KMS-11 (cell line): ENCODE measurements at regions not wholly inside any gene's neighbourhood (a gene's known extent, or its start where the extent isn't known, plus 50 kb on each side); places are given as distances from the start of the nearest gene placed in this dataset.
"Not testable (repeated sequence)": the region's sequence is repeated elsewhere in the genome, so short reads cannot be mapped to it uniquely, and the experiment has no call there.

Experiments used
- H2AFZ ChIP-seq: fragments of 200-600 bp; sonication (generic); 2 replicates; pipeline ENCODE4 v1.6.1; 2016; ENCODE audit warnings: antibody characterized with exemption, mixed run types, low read depth
- H3K27ac ChIP-seq: fragments of 200-600 bp; sonication (generic); 2 replicates; pipeline ENCODE4 v1.6.1; 2016; ENCODE audit warnings: mild to moderate bottlenecking, mixed run types
- H3K27me3 ChIP-seq: fragments of 200-600 bp; sonication (generic); 2 replicates; pipeline ENCODE4 v1.6.1; 2017; ENCODE audit warnings: mild to moderate bottlenecking, low read depth, mixed run types, moderate library complexity; ENCODE audit not compliant: insufficient read depth
- H3K36me3 ChIP-seq: fragments of 200-600 bp; sonication (generic); 2 replicates; pipeline ENCODE4 v1.6.1; 2017; ENCODE audit warnings: mild to moderate bottlenecking, mixed run types; ENCODE audit not compliant: insufficient read depth
- H3K4me1 ChIP-seq: fragments of 200-600 bp; sonication (generic); 2 replicates; pipeline ENCODE4 v1.6.1; 2016; ENCODE audit warnings: mild to moderate bottlenecking, low read depth, mixed run types; ENCODE audit not compliant: poor library complexity, severe bottlenecking
- H3K4me2 ChIP-seq: fragments of 200-600 bp; sonication (generic); 2 replicates; pipeline ENCODE4 v1.7.0; 2016; ENCODE audit warnings: mild to moderate bottlenecking, mixed run types
- H3K4me3 ChIP-seq: fragments of 200-600 bp; sonication (generic); IDR thresholded peaks from 2 replicates; pipeline ENCODE4 v1.6.1; 2017; ENCODE audit warnings: low read depth, low read length, mixed read lengths; ENCODE audit not compliant: insufficient read depth
- H3K79me2 ChIP-seq: fragments of 200-600 bp; sonication (generic); 2 replicates; pipeline ENCODE4 v1.6.1; 2016; ENCODE audit warnings: low read depth, mixed run types; ENCODE audit not compliant: insufficient read depth
- H3K9ac ChIP-seq: fragments of 200-600 bp; sonication (generic); 2 replicates; pipeline ENCODE4 v1.6.1; 2016; ENCODE audit warnings: mild to moderate bottlenecking, mixed run types
- H4K20me1 ChIP-seq: fragments of 200-600 bp; sonication (generic); 2 replicates; pipeline ENCODE4 v1.6.1; 2016; ENCODE audit warnings: mild to moderate bottlenecking, mixed run types; ENCODE audit not compliant: insufficient read depth
- CTCF ChIP-seq: fragments of 200-600 bp; sonication (generic); conservative IDR thresholded peaks from 2 replicates; pipeline ENCODE4 v1.6.1; 2017; ENCODE audit warnings: low read depth, mild to moderate bottlenecking, antibody characterized with exemption, low read length, moderate library complexity, mixed read lengths

GRCh38 chr19:28575816-28576215 lies 637.1 kb downstream of the UQCRFS1 start:
- H3K4me1 ChIP-seq, result peaks cover 7% of the 10 kb centered on the region

GRCh38 chr19:28575312-28575711 lies 637.6 kb downstream of the UQCRFS1 start:
- H3K4me1 ChIP-seq, H4K20me1 ChIP-seq, H3K4me2 ChIP-seq, H3K36me3 ChIP-seq, H3K27ac ChIP-seq, H3K79me2 ChIP-seq, H3K27me3 ChIP-seq, H2AFZ ChIP-seq, H3K9ac ChIP-seq, H3K4me3 ChIP-seq: not testable (repeated sequence)

More at GRCh38 chr19:28575816-28576215, 637.1 kb downstream of the UQCRFS1 start:
- Histone ChIP-seq H3K9ac (no peak overlapping the region), H3K79me2 (no peaks in the 10 kb centered on the region), H3K4me2 (no peak overlapping the region), H3K27ac (no peak overlapping the region), H3K4me3 (no peak overlapping the region), H3K36me3 (no peaks in the 10 kb centered on the region), H2AFZ (no peak overlapping the region), H4K20me1 (no peaks in the 10 kb centered on the region), H3K27me3 (no peaks in the 10 kb centered on the region)
- no peak for TF ChIP-seq CTCF

- no peak for TF ChIP-seq CTCF
- Histone ChIP-seq H3K4me3 (no peak overlapping the region), H3K27me3 (no peaks in the 10 kb centered on the region), H3K79me2 (no peaks in the 10 kb centered on the region), H3K9ac (no peak overlapping the region), H3K4me1 (peaks cover 7% of the 10 kb centered on the region), H2AFZ (no peak overlapping the region), H4K20me1 (no peaks in the 10 kb centered on the region), H3K27ac (no peak overlapping the region), H3K36me3 (no peaks in the 10 kb centered on the region), H3K4me2 (no peak overlapping the region)
Observed at GRCh38 chr19:28574212-28574611, 638.7 kb downstream of the UQCRFS1 start.

GRCh38 chr19:28569132-28570131 lies 643.5 kb downstream of the UQCRFS1 start:
- Histone ChIP-seq H3K27me3 (no peaks in the 10 kb centered on the region), H3K9ac (no peak overlapping the region), H3K4me3 (no peak overlapping the region), H4K20me1 (no peaks in the 10 kb centered on the region), H2AFZ (no peak overlapping the region), H3K27ac (no peak overlapping the region), H3K36me3 (no peaks in the 10 kb centered on the region), H3K79me2 (no peaks in the 10 kb centered on the region), H3K4me1 (no peaks in the 10 kb centered on the region), H3K4me2 (no peak overlapping the region)
- no peak for TF ChIP-seq CTCF

GRCh38 chr19:28567834-28568233 lies 645.1 kb downstream of the UQCRFS1 start:
- Histone ChIP-seq H3K4me3 (no peak overlapping the region), H3K27me3 (no peaks in the 10 kb centered on the region), H2AFZ (no peak overlapping the region), H3K4me2 (no peak overlapping the region), H3K4me1 (no peaks in the 10 kb centered on the region), H4K20me1 (no peaks in the 10 kb centered on the region), H3K36me3 (no peaks in the 10 kb centered on the region), H3K79me2 (no peaks in the 10 kb centered on the region), H3K9ac (no peak overlapping the region), H3K27ac (no peak overlapping the region)
- TF ChIP-seq CTCF, result no peak
